Psoas muscle (tissue), 7 donors: ENCODE measurements at regions not wholly inside any gene's neighbourhood (a gene's known extent, or its start where the extent isn't known, plus 50 kb on each side); places are given as distances from the start of the nearest gene placed in this dataset.

Experiments
- ATAC-seq, 4 donors: fragments of 200-7000 bp; cut with Tn5 transposase; one replicate each; pipeline ENCODE4 v1.9.1; 2020; ENCODE audit warnings: moderate library complexity in 3 of 4, mild to moderate bottlenecking in 2 of 4
- DNase-seq, 2 donors: peaks; one replicate each; pipeline ENCODE4 v3.0.0-alpha.2; 2020
- H3K27ac ChIP-seq: fragments of 200-600 bp; one replicate; pipeline ENCODE4 v1.8.0; 2022
- H3K27me3 ChIP-seq, 3 donors: fragments of 200-600 bp in 1 of 3; one replicate each; pipeline versions ENCODE4 v1.6.1 to v1.8.0; 2013 to 2022; ENCODE audit warnings: low read length in 2 of 3, mild to moderate bottlenecking in 2 of 3, moderate library complexity in 1 of 3; ENCODE audit not compliant: insufficient read depth in 3 of 3
- H3K36me3 ChIP-seq, 2 donors: fragments of 200-600 bp in 1 of 2; one replicate each; pipeline versions ENCODE4 v1.6.1 to v1.8.0; 2013 to 2022; ENCODE audit warnings: low read depth in 1 of 2, mild to moderate bottlenecking in 1 of 2, moderate library complexity in 1 of 2; ENCODE audit not compliant: insufficient read depth in 1 of 2
- H3K4me1 ChIP-seq: fragments of 200-600 bp; one replicate; pipeline ENCODE4 v1.8.0; 2022
- H3K4me3 ChIP-seq: fragments of 200-600 bp; one replicate; pipeline ENCODE4 v1.8.0; 2022; ENCODE audit warnings: mild to moderate bottlenecking
- H3K9me3 ChIP-seq: fragments of 200-600 bp; one replicate; pipeline ENCODE4 v1.8.0; 2022
- CTCF ChIP-seq: fragments of 200-600 bp; IDR thresholded peaks from one replicate; pipeline ENCODE4 v1.8.0; 2022; ENCODE audit warnings: antibody characterized with exemption
- WGBS, 3 donors: extraction: QIAGEN DNeasy Blood & Tissue Kit; methylation state at CpG; one replicate each; pipeline versions ENCODE4 v1.1.6 to v1.1.7; 2013; 5-methylcytosine and 5-hydroxymethylcytosine counted together
- intact Hi-C, 2 donors: fragments of 100-400 bp; cut with DNase I; formaldehyde crosslinking; loops; one replicate each; pipeline versions ENCODE4 v1.11.0 to v1.14.2; 2022
- donor health status: healthy with polysubstance abuse.
- donor health status: DM: no; HTN: no; CAD: no; lungs with moderate emphysema.
- donor health status: Bipolar disorder and iron deficiency.
- donor health status: healthy.
- donor health status: DM: yes; HTN: yes; CAD: no.
- donor health status: DM: no; HTN: no; CAD: no.
- donor health status: DM: yes; HTN: yes; CAD: no.

GRCh38 chr13:22726726-22727125, 454.1 kb upstream of the SGCG start:
- H3K27ac ChIP-seq, result no peak overlapping the region
- peaks cover 0 to 3% (median 0%) of the 10 kb centered on the region in 3 donors for H3K27me3 ChIP-seq
- no peaks in the 10 kb centered on the region for H3K9me3 ChIP-seq
- no peaks in the 10 kb centered on the region for H3K4me1 ChIP-seq
- no peaks in the 10 kb centered on the region for H3K36me3 ChIP-seq
- H3K4me3 ChIP-seq, result no peak overlapping the region
- intact Hi-C loops, result no loop called here
- ATAC-seq (no peak), DNase-seq (no peak)
- WGBS, 3 donors, result 48 to 56% (median 52%) methylated on average over 6 of the region's 6 CpGs
- no peak for TF ChIP-seq CTCF

GRCh38 chr13:22735011-22735995, 445.5 kb upstream of the SGCG start:
- no peaks in the 10 kb centered on the region for H3K27me3 ChIP-seq
- no peaks in the 10 kb centered on the region for H3K4me1 ChIP-seq
- 48 to 58% (median 50%) methylated on average over 24 of the region's 24 CpGs for WGBS, 3 donors
- TF ChIP-seq CTCF, result no peak
- no peaks in the 10 kb centered on the region for H3K36me3 ChIP-seq
- no peak overlapping the region for H3K4me3 ChIP-seq
- intact Hi-C loops, result no loop called here
- ATAC-seq (no peak), DNase-seq (no peak)
- peaks cover 2% of the 10 kb centered on the region for H3K9me3 ChIP-seq
- H3K27ac ChIP-seq, result no peak overlapping the region

GRCh38 chr13:22736084-22736767, 444.6 kb upstream of the SGCG start:
- intact Hi-C loops, result no loop called here

GRCh38 chr13:22736768-22737092, 444.0 kb upstream of the SGCG start:
- ATAC-seq (no peak), DNase-seq (no peak)
- H3K4me1 ChIP-seq, result no peaks in the 10 kb centered on the region
- no peak overlapping the region for H3K4me3 ChIP-seq
- H3K27ac ChIP-seq, result no peak overlapping the region
- 60 to 64% (median 61%) methylated on average over 2 of the region's 2 CpGs for WGBS, 3 donors
- intact Hi-C loops, result no loop called here
- peaks cover 4% of the 10 kb centered on the region for H3K9me3 ChIP-seq
- no peaks in the 10 kb centered on the region for H3K27me3 ChIP-seq
- no peaks in the 10 kb centered on the region for H3K36me3 ChIP-seq
- TF ChIP-seq CTCF, result no peak

More at GRCh38 chr13:22736084-22736767, 444.6 kb upstream of the SGCG start:
- no peak for TF ChIP-seq CTCF
- H3K27me3 ChIP-seq, result no peaks in the 10 kb centered on the region
- no peak for ATAC-seq
- H3K4me1 ChIP-seq, result no peaks in the 10 kb centered on the region
- no peak for DNase-seq
- H3K9me3 ChIP-seq, result peaks cover 4% of the 10 kb centered on the region
- H3K4me3 ChIP-seq, result no peak overlapping the region
- H3K36me3 ChIP-seq, result no peaks in the 10 kb centered on the region
- 75 to 80% (median 75%) methylated on average over 28 of the region's 28 CpGs for WGBS, 3 donors
- no peak overlapping the region for H3K27ac ChIP-seq
